Uterus (tissue), 3 donors: ENCODE measurements at regions not wholly inside any gene's neighbourhood (a gene's known extent, or its start where the extent isn't known, plus 50 kb on each side); places are given as distances from the start of the nearest gene placed in this dataset.

Experiments used
- DNase-seq, 2 donors: peaks; one replicate each; pipeline ENCODE4 v3.0.0-alpha.2; 2019 to 2020
- H3K27ac ChIP-seq, 2 donors: fragments of 200-600 bp; sonication (generic); 1 replicate in 1 of 2; 2 replicates in 1 of 2; pipeline ENCODE4 v1.5.1; 2016 to 2018
- H3K27me3 ChIP-seq, 2 donors: fragments of 200-600 bp; sonication (generic); one replicate each; pipeline ENCODE4 v1.5.1; 2018 to 2019; ENCODE audit warnings: control low read depth in 1 of 2
- H3K36me3 ChIP-seq, 2 donors: fragments of 200-600 bp; sonication (generic); one replicate each; pipeline ENCODE4 v1.5.1; 2019; ENCODE audit warnings: control low read depth in 1 of 2
- H3K4me1 ChIP-seq, 2 donors: fragments of 200-600 bp; sonication (generic); one replicate each; pipeline ENCODE4 v1.5.1; 2018 to 2019; ENCODE audit warnings: control low read depth in 1 of 2
- H3K4me3 ChIP-seq, 2 donors: fragments of 200-600 bp; sonication (generic); 1 replicate in 1 of 2; 2 replicates in 1 of 2; pipeline ENCODE4 v1.5.1; 2018 to 2019; ENCODE audit warnings: mild to moderate bottlenecking in 1 of 2
- H3K9me3 ChIP-seq, 2 donors: fragments of 200-600 bp; sonication (generic); one replicate each; pipeline ENCODE4 v1.5.1; 2019; ENCODE audit warnings: control low read depth in 1 of 2
- CTCF ChIP-seq, 4 experiments: fragments of 200-600 bp in 2 of 4; fragments of 450-650 bp in 2 of 4; sonication (generic) in 2 of 4; IDR thresholded peaks; one replicate each; pipeline ENCODE4 v1.5.1; 2016 to 2019; ENCODE audit warnings: antibody characterized with exemption in 4 of 4, mild to moderate bottlenecking in 2 of 4, moderate library complexity in 1 of 4
- POLR2A ChIP-seq, 2 donors: fragments of 450-650 bp; IDR thresholded peaks; one replicate each; pipeline ENCODE4 v1.6.1; 2016; ENCODE audit warnings: antibody characterized with exemption in 2 of 2, mild to moderate bottlenecking in 1 of 2, moderate library complexity in 1 of 2
- intact Hi-C: fragments of 100-400 bp; cut with DNase I; formaldehyde crosslinking; loops from one replicate; pipeline ENCODE4 v1.15.1; 2023; ENCODE audit warnings: low total_unique reads
- donor health status: DM: yes; HTN: yes; CAD: no.

- intact Hi-C loops: no loop called here
- H3K36me3 ChIP-seq: no peaks in the 10 kb centered on the region
- peak in 1 of 2 donors; percentile 19 for DNase-seq
- no peaks in the 10 kb centered on the region for H3K4me1 ChIP-seq
- peak in 1 of 2 donors; percentile 20 for TF ChIP-seq POLR2A (IDR thresholded peaks at IDR 0.05)
- TF ChIP-seq CTCF (IDR thresholded peaks at IDR 0.05): no peak
- no peaks in the 10 kb centered on the region for H3K27me3 ChIP-seq
- peak overlapping the region; percentile 29 to 44 for H3K4me3 ChIP-seq
- H3K9me3 ChIP-seq: no peaks in the 10 kb centered on the region
- peak overlapping the region in 1 of 2 donors; percentile 17 for H3K27ac ChIP-seq
Measured at GRCh38 chr3:64445109-64445943, 220.1 kb upstream of the PRICKLE2 start.

GRCh38 chr3:64444490-64445108 is 219.3 kb upstream of the PRICKLE2 start:
- intact Hi-C loops: no loop called here
- Histone ChIP-seq H3K4me3 (peak overlapping the region; percentile 29 to 44), H3K27ac (peak overlapping the region in 1 of 2 donors; percentile 17), H3K36me3 (no peaks in the 10 kb centered on the region), H3K4me1 (no peaks in the 10 kb centered on the region), H3K9me3 (no peaks in the 10 kb centered on the region), H3K27me3 (no peaks in the 10 kb centered on the region)
- no peak for TF ChIP-seq CTCF (IDR thresholded peaks at IDR 0.05)
- no peak for TF ChIP-seq POLR2A (IDR thresholded peaks at IDR 0.05)
- DNase-seq: no peak

- no peak for DNase-seq
Measured at GRCh38 chr3:64443546-64444381, 218.5 kb upstream of the PRICKLE2 start.

GRCh38 chr3:64441861-64442260 is 216.6 kb upstream of the PRICKLE2 start:
- no peak overlapping the region for H3K4me3 ChIP-seq
- H3K9me3 ChIP-seq: no peaks in the 10 kb centered on the region
- H3K27me3 ChIP-seq: no peaks in the 10 kb centered on the region
- intact Hi-C loops: no loop called here
- H3K4me1 ChIP-seq: no peaks in the 10 kb centered on the region
- TF ChIP-seq POLR2A (IDR thresholded peaks at IDR 0.05) (no peak), CTCF (IDR thresholded peaks at IDR 0.05) (no peak)
- no peak for DNase-seq
- no peaks in the 10 kb centered on the region for H3K36me3 ChIP-seq
- no peak overlapping the region for H3K27ac ChIP-seq

More at GRCh38 chr3:64443546-64444381, 218.5 kb upstream of the PRICKLE2 start:
- Histone ChIP-seq H3K36me3 (no peaks in the 10 kb centered on the region), H3K4me1 (no peaks in the 10 kb centered on the region), H3K27ac (no peak overlapping the region), H3K9me3 (no peaks in the 10 kb centered on the region), H3K27me3 (no peaks in the 10 kb centered on the region), H3K4me3 (peak overlapping the region; percentile 29 to 44)
- TF ChIP-seq CTCF (IDR thresholded peaks at IDR 0.05): no peak
- no peak for TF ChIP-seq POLR2A (IDR thresholded peaks at IDR 0.05)
- intact Hi-C loops: no loop called here
